Epithelial cell of proximal tubule (primary cell): ENCODE measurements at regions not wholly inside any gene's neighbourhood (a gene's known extent, or its start where the extent isn't known, plus 50 kb on each side); places are given as distances from the start of the nearest gene placed in this dataset.

ENCODE experiments used
- DNase-seq: peaks from one replicate; pipeline ENCODE4 v3.0.0-alpha.2; 2011; ENCODE audit warnings: low read depth
- H3K4me3 ChIP-seq: 2 replicates; pipeline ENCODE4 v1.5.1; 2011; ENCODE audit warnings: low read depth, mild to moderate bottlenecking, low read length
- TF ChIP-seq, protein P1 (sequence below): conservative IDR thresholded peaks from 2 replicates; pipeline ENCODE4 v1.5.1; 2012; ENCODE audit warnings: low read depth, mild to moderate bottlenecking, low read length

DNA sequence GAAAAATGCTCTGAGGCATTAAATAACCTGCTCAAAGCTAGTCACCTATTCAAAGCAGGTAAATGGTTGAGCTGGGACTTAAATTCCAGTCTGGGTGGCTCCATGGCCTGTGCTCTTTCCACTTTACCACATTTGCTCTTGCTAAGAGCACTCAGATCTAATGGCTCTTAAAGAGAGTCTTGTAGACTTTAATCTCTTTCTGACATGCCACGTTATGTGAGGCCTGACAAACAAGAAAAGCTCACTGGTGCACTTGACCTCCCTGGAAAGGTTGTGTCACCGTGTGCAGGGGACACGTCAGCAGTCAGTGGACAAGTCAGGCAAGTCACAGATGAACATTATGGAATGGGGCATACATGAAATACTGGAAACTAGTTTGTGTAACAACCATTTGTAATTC, 129.9 kb upstream of the RPS23 start:
- no peak overlapping the region for H3K4me3 ChIP-seq
- TF ChIP-seq, protein P1, sequence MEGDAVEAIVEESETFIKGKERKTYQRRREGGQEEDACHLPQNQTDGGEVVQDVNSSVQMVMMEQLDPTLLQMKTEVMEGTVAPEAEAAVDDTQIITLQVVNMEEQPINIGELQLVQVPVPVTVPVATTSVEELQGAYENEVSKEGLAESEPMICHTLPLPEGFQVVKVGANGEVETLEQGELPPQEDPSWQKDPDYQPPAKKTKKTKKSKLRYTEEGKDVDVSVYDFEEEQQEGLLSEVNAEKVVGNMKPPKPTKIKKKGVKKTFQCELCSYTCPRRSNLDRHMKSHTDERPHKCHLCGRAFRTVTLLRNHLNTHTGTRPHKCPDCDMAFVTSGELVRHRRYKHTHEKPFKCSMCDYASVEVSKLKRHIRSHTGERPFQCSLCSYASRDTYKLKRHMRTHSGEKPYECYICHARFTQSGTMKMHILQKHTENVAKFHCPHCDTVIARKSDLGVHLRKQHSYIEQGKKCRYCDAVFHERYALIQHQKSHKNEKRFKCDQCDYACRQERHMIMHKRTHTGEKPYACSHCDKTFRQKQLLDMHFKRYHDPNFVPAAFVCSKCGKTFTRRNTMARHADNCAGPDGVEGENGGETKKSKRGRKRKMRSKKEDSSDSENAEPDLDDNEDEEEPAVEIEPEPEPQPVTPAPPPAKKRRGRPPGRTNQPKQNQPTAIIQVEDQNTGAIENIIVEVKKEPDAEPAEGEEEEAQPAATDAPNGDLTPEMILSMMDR, result no peak
- no peak for DNase-seq

DNA sequence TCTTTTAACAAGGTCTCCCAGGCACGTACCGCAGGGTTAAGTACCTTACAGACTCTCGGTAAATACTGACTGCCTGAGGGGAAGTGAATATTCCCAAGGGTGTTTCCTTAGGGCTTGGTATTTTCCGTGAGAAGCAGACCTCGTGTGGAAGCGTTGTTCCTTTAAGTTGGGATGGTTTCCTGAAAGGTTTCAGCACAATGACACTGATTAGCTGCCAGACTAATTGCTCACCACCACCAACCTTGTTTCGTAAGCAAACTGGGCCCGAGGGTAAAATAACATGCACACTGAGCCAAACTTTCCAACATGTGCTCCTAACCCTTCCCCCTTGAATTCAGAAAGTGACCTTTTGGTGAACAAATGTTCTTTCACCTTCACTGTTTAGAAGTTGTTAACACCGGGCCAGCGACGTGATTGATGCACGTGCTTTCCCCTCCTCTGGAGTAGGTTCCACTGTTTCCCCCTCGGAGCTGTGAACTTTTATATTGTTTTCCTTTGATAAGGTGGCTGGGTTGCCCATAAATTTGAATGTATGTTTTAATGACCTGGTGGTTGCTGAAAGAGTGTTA, 128.1 kb upstream of the RPS23 start:
- DNase-seq, result peak; percentile 80
- TF ChIP-seq, protein P1, result no peak

DNA sequence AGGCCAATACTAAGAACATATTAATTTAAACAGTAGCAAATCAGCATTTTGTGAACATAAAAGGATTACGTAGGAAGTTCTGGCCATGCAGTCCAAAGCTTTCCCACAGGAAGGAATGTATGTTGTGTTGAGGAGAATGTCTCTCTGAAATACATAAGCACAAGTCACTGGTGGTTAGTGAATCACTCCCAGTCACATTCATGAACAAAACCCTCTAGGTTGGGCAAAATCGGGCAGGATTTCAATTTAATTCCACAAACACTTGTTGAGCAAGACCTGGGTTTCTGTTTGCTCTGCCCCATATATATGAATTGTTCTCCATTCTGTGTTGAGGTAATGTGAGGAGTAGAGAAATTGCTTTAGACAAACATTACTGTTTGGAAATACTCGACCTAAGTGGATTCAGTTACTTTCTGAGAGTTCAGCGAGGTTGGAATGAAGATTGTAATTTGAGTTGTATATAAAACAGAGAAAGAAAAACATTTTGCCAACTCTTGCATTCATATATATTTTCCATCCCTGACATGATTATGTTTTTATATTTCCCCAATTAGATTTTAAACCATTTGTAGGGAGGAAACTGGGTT, 127.6 kb upstream of the RPS23 start:
- no peak overlapping the region for H3K4me3 ChIP-seq
- DNase-seq, result peak; percentile 95
- TF ChIP-seq, protein P1, result no peak

More for the DNA sequence above, 128.1 kb upstream of the RPS23 start:
- H3K4me3 ChIP-seq, result no peak overlapping the region

DNA sequence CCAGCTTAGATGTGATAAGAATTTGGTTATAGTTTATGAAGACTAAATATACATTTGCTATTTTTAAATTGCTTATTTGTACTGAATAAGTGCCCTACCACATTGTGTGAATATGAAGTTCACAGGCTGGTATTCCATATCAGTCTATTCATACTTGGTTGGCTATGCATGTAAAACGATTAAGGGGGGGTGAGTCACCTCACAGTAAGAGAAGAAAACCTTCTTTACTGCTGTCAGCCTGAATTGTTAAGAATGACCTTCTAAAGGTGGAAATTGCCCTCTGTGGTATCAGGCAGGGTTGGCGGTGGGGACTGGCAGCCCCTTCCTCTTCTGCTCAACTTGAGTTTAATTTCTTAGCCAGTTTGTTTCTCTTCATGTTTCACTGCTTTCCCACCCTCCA, 127.0 kb upstream of the RPS23 start:
- DNase-seq, result peak; percentile 66
- TF ChIP-seq, protein P1, result no peak
- H3K4me3 ChIP-seq, result no peak overlapping the region

DNA sequence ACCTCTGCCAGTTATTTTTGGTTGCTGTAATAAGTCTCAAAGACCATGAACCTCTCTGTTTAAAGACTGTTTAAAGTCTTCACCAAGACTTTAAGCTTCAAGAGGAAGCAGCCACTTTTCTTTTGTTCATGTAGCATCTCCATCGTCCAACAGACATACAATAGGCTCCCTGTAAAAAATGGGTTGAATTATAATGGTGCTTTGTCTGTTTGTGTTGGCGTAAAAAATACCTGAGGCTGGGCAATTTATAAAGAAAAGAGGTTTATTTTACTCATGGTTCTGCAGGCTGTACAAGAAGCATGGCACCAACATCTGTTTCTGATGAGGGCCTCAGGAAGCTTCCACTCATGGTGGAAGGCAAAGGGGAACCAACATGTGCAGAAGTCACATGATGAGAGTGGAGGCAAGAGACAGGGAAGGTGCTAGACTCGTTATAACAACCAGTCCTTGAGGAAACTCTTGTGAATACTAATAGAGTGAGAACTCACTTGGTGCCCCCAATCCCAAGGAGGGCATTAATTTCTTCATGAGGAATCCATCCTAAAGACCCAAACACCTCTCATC, 126.3 kb upstream of the RPS23 start:
- DNase-seq, result no peak
- TF ChIP-seq, protein P1, result no peak
- H3K4me3 ChIP-seq, result no peak overlapping the region

DNA sequence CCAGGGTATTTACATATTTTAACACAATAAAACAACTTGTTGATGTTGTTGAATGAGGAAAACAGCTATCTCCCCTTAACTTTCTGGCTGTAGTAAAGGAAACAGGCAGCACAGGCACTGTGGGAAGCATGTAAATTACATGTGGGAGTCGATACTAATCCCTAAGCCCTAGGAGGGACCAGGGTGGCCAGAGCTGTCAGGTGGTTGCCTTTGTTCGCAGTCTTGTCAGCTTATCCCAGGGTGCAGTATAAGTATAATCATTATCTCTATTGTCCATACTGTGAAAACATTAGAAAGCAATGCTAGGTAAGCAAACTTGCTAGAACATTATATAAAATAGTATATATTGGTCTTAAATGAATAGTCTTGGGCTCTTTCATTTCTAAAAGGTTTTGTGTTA, 125.6 kb upstream of the RPS23 start:
- H3K4me3 ChIP-seq, result no peak overlapping the region
- TF ChIP-seq, protein P1, result no peak
- no peak for DNase-seq

DNA sequence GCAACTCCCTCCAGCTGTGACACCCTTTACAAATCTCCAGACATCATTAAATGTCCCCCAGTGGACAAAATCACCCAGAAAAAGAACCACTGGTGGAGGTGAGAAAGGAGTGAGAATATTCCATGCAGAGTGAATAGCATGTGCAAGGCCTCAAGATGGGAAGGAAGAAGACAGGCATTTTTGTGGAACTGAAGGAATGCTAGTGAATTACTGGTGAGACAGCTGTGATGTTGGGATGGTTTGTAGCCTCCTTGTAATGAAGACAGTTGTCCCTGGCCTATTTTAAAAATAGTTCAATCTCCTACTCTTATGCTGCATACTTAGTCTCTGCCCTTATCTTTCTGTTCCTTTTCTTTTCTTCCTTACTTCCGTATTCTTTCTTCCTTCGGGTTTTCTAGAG, 124.9 kb upstream of the RPS23 start:
- TF ChIP-seq, protein P1, result no peak
- no peak for DNase-seq
- no peak overlapping the region for H3K4me3 ChIP-seq
